Neural crest cell (in vitro differentiated cells): ENCODE measurements at regions not wholly inside any gene's neighbourhood (a gene's known extent, or its start where the extent isn't known, plus 50 kb on each side); places are given as distances from the start of the nearest gene placed in this dataset.

Experiments
- DNase-seq: peaks from one replicate; pipeline ENCODE4 v3.0.0; 2021; ENCODE audit warnings: low read depth, mixed read lengths, low spot score
- H3K27ac Mint-ChIP-seq: one replicate; pipeline ENCODE4 v1.8.0; 2021; ENCODE audit warnings: mild to moderate bottlenecking, mixed read lengths; ENCODE audit not compliant: unreplicated experiment
- H3K27me3 Mint-ChIP-seq: 2 replicates; pipeline ENCODE4 v1.8.0; 2021; ENCODE audit warnings: low read depth, mild to moderate bottlenecking, mixed read lengths
- H3K36me3 Mint-ChIP-seq: 2 replicates; pipeline ENCODE4 v1.8.0; 2021; ENCODE audit warnings: low read depth, mild to moderate bottlenecking, mixed read lengths
- H3K4me1 Mint-ChIP-seq: 2 replicates; pipeline ENCODE4 v1.8.0; 2021; ENCODE audit warnings: mixed read lengths
- H3K4me3 Mint-ChIP-seq: one replicate; pipeline ENCODE4 v1.8.0; 2021; ENCODE audit warnings: mild to moderate bottlenecking, mixed read lengths
- H3K9me3 Mint-ChIP-seq: 2 replicates; pipeline ENCODE4 v1.8.0; 2021; ENCODE audit warnings: mixed read lengths
- TF ChIP-seq, protein P1 (sequence below): fragments of 200-600 bp; sonication (generic); conservative IDR thresholded peaks from 2 replicates; pipeline ENCODE4 v1.5.0; 2021; ENCODE audit warnings: antibody characterized with exemption, mild to moderate bottlenecking

DNA sequence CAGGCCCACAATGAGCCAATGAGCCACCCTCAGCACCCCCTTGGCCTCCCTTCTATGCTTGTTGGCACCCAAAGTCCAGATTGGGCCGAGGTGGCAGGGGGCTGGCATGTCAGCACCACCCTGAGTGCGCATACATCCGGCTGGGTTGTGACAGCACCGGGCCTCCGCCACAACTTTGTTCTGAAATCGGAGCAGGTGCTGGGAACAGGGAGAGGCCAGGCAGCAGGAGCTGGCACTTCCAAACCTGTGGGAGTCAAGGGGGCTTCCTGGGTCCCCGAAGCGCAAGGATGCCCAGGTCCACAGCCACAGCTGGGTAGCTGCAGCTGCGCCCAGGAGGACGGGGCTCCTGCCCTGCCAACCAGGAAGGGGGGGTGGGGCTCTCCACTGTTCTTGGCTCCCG, 1911.9 kb upstream of the WWC1 start:
- Mint-ChIP-seq H3K4me1 (no peaks in the 10 kb centered on the region), H3K9me3 (no peaks in the 10 kb centered on the region), H3K27ac (no peak overlapping the region), H3K4me3 (no peak overlapping the region), H3K27me3 (no peaks in the 10 kb centered on the region), H3K36me3 (peaks cover 5% of the 10 kb centered on the region)
- no peak for DNase-seq
- TF ChIP-seq, protein P1, sequence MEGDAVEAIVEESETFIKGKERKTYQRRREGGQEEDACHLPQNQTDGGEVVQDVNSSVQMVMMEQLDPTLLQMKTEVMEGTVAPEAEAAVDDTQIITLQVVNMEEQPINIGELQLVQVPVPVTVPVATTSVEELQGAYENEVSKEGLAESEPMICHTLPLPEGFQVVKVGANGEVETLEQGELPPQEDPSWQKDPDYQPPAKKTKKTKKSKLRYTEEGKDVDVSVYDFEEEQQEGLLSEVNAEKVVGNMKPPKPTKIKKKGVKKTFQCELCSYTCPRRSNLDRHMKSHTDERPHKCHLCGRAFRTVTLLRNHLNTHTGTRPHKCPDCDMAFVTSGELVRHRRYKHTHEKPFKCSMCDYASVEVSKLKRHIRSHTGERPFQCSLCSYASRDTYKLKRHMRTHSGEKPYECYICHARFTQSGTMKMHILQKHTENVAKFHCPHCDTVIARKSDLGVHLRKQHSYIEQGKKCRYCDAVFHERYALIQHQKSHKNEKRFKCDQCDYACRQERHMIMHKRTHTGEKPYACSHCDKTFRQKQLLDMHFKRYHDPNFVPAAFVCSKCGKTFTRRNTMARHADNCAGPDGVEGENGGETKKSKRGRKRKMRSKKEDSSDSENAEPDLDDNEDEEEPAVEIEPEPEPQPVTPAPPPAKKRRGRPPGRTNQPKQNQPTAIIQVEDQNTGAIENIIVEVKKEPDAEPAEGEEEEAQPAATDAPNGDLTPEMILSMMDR, result no peak

DNA sequence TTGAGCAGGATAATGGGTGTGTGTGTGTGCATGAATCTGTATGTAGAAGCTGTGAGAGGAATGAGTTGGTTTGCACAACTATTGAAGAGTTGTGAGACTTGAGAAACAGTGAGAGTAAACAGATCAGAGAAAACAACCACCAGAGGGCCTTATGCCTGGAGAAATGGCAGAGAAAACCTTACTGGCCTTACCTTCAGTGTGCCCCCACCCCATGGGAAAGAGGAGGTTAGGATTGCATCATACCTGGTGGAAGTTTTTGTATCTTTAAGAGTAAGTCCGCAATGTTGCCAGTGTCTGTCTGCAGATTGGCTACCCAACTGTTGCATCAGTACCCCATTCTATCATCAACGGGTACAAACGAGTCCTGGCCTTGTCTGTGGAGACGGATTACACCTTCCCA, 1909.4 kb upstream of the WWC1 start:
- DNase-seq, result no peak
- TF ChIP-seq, protein P1, result peak; percentile 20
- no peaks in the 10 kb centered on the region for H3K27me3 Mint-ChIP-seq
- H3K4me1 Mint-ChIP-seq, result no peaks in the 10 kb centered on the region
- no peak overlapping the region for H3K27ac Mint-ChIP-seq
- no peaks in the 10 kb centered on the region for H3K9me3 Mint-ChIP-seq
- no peak overlapping the region for H3K4me3 Mint-ChIP-seq
- H3K36me3 Mint-ChIP-seq, result peaks cover 5% of the 10 kb centered on the region

DNA sequence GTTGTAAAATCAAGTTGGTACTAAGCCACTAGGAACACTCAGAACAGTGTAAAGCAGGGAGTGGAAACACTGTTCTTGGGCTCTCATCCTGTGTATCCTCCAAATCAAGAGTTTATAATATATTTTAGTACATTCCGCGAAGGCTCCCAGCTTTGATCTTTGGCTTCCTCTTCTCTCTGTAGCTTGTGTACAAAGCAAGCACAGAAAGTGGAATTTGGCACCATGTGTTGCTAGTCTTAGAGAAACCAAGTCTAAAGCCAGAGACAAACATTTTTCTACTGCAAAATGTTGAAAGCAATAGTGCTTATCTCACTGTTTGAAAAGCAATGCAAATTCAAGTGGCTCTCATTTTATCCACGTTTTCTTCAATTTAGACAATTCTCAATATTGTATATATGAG, 1893.3 kb upstream of the WWC1 start:
- no peaks in the 10 kb centered on the region for H3K36me3 Mint-ChIP-seq
- H3K27ac Mint-ChIP-seq, result no peak overlapping the region
- no peaks in the 10 kb centered on the region for H3K27me3 Mint-ChIP-seq
- H3K4me3 Mint-ChIP-seq, result no peak overlapping the region
- TF ChIP-seq, protein P1, result no peak
- H3K4me1 Mint-ChIP-seq, result peaks cover 11% of the 10 kb centered on the region
- no peak for DNase-seq
- H3K9me3 Mint-ChIP-seq, result no peaks in the 10 kb centered on the region

DNA sequence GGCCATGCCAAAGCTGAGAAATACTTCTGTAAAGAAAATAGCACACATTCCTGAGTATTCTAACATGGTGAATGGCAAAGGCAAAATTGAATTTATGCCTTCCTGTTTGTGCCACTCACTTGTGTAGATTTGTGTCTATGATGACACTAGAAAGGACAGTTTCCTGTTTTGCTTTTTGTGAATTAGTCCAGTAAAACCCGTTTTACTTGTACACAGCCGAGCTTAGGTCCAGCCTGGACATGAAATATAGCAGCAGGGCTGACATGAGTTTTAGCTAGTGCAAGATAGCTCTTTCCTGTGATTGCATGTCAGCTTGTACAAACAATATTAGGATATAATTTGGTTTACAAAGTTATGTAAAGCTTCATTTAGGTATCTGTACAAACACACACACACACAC, 1891.7 kb upstream of the WWC1 start:
- TF ChIP-seq, protein P1, result no peak
- no peaks in the 10 kb centered on the region for H3K27me3 Mint-ChIP-seq
- no peak overlapping the region for H3K27ac Mint-ChIP-seq
- no peaks in the 10 kb centered on the region for H3K36me3 Mint-ChIP-seq
- no peaks in the 10 kb centered on the region for H3K9me3 Mint-ChIP-seq
- H3K4me1 Mint-ChIP-seq, result peaks cover 11% of the 10 kb centered on the region
- H3K4me3 Mint-ChIP-seq, result no peak overlapping the region
- DNase-seq, result no peak

DNA sequence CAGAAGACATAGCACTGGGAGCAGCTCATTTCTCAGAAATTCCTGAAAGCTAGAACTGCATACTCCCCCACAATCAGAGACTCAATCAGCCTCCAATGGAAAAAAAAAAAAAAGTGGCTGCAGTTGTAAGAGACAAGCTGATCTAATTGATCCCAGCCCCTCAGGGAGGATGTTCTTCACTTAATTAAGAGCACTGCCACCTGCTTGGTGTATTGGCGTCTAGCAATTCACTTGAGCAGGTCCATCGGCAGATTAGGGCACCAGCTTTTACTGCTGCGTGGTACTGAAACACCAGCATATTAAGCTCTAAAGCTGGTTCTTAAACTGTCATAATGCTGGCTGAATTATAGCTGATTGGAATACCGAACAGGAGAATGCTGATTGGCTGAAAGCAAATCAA, 1890.1 kb upstream of the WWC1 start:
- Mint-ChIP-seq H3K27me3 (no peaks in the 10 kb centered on the region), H3K9me3 (no peaks in the 10 kb centered on the region), H3K36me3 (no peaks in the 10 kb centered on the region), H3K4me3 (no peak overlapping the region), H3K27ac (no peak overlapping the region), H3K4me1 (peaks cover 11% of the 10 kb centered on the region)
- TF ChIP-seq, protein P1, result no peak
- DNase-seq, result no peak

DNA sequence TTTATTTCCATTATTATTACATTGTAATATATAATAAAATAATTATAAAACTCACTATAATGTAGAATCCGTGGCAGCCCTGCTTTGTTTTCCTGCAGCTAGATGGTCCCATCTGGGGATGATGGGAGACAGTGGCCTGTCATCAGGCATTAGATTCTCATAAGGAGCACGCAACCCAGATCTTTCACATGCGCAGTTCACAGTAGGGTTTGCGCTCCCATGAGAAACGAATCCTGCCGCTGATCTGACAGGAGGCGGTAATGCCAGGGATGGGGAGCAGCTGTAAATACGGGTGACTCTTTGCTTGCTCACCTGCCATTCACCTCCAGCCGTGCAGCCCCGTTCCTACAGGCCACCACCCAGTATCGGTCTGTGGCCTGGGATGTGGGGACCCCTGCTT, 1879.3 kb upstream of the WWC1 start:
- H3K36me3 Mint-ChIP-seq, result peaks cover 3% of the 10 kb centered on the region
- peaks cover 4% of the 10 kb centered on the region for H3K9me3 Mint-ChIP-seq
- no peaks in the 10 kb centered on the region for H3K27me3 Mint-ChIP-seq
- H3K4me1 Mint-ChIP-seq, result no peaks in the 10 kb centered on the region
- no peak for DNase-seq
- no peak overlapping the region for H3K4me3 Mint-ChIP-seq
- no peak overlapping the region for H3K27ac Mint-ChIP-seq
- TF ChIP-seq, protein P1, result no peak
